ENCODE measurements at regions not wholly inside any gene's neighbourhood (a gene's known extent, or its start where the extent isn't known, plus 50 kb on each side); places are given as distances from the start of the nearest gene placed in this dataset.

DNA sequence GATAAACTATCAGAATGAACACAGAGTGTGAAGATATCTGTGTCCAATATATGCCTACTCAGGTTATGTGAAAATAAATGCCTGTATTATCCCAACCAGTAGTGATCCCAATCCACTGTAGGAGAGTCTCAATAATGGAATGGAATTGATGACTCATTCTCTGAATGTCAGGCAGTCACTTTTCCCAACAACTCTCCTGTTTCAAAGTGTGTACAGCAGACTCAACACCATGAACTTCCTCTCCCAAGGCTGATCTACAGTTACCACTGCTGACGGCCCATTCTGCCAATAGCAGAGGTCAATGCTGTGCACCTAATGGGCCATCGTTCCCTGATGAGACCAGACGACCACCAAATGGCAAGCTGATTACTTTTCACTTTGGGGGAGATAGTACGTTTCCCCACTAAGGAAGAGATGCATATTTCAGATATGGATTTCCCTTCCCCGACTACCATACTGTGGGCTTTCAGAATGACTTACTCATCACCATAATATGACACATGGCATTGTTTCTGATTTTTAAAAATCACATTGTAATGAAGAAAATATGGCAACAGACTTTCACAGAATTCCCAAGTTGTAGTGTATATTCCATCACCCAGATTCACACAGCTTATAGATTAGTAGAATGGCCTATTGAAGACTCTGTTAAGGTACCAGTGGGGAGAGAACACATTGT is 601.7 kb upstream of the VRK2 start:
- Histone ChIP-seq H3K9me3 (no peaks in the 10 kb centered on the region), H3K36me3 (ENCODE audit: control insufficient read depth, insufficient read depth, low read length) (no peaks in the 10 kb centered on the region), H3K27me3 (replicated peaks; ENCODE audit: control insufficient read depth, insufficient read depth, low read length) (no peaks in the 10 kb centered on the region), H3K4me3 (ENCODE audit: low read depth, low read length) (no peak overlapping the region), H3K4me1 (peaks cover 3% of the 10 kb centered on the region; the same call in 1 of the 2 replicates)
- BruUV-seq (replicated peaks) = no TSS peak
- Mint-ChIP-seq H3K36me3 (ENCODE audit: insufficient read depth, unreplicated experiment) (no peaks in the 10 kb centered on the region), H3K4me3 (ENCODE audit: unreplicated experiment) (no peak overlapping the region), H3K4me1 (ENCODE audit: low read depth, unreplicated experiment) (peaks cover 2% of the 10 kb centered on the region), H3K27me3 (ENCODE audit: insufficient read depth, unreplicated experiment) (peaks cover under 1% of the 10 kb centered on the region), H3K27ac (ENCODE audit: unreplicated experiment) (no peak overlapping the region), H3K9me3 (ENCODE audit: unreplicated experiment) (no peaks in the 10 kb centered on the region)
- ChIA-PET CTCF (no interaction called here), POLR2A (no interaction called here)
- intact Hi-C loops (cut with micrococcal nuclease; ENCODE audit: unreplicated experiment) = no loop called here
- DNase-seq = no peak
- TF ChIP-seq, protein P1, sequence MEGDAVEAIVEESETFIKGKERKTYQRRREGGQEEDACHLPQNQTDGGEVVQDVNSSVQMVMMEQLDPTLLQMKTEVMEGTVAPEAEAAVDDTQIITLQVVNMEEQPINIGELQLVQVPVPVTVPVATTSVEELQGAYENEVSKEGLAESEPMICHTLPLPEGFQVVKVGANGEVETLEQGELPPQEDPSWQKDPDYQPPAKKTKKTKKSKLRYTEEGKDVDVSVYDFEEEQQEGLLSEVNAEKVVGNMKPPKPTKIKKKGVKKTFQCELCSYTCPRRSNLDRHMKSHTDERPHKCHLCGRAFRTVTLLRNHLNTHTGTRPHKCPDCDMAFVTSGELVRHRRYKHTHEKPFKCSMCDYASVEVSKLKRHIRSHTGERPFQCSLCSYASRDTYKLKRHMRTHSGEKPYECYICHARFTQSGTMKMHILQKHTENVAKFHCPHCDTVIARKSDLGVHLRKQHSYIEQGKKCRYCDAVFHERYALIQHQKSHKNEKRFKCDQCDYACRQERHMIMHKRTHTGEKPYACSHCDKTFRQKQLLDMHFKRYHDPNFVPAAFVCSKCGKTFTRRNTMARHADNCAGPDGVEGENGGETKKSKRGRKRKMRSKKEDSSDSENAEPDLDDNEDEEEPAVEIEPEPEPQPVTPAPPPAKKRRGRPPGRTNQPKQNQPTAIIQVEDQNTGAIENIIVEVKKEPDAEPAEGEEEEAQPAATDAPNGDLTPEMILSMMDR (IDR thresholded peaks at IDR 0.05; ENCODE audit: insufficient read depth in 1 of 2, low read depth in 1 of 2, low read length in 1 of 2, severe bottlenecking in 1 of 2, unreplicated experiment in 1 of 2) = no peak

DNA sequence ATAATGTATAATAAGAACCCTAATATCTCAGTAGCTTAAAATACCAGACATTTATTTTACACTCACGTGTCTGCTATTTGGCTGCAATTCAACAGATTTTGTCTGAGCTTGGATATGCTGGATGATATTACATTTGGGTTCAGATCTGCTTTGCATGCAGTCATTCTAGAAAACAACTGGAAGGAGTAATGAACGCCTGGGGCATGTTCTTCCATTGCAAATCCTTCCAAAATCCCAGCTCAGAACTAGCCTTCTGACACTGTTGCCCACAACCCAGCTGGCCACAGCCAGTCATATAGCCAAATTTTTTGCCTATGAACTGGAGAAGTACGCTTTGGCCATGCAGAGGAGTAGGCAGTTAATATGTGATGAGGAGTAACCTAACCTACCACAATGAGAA is 597.8 kb upstream of the VRK2 start:
- Histone ChIP-seq H3K4me3 (ENCODE audit: low read depth, low read length) (no peak overlapping the region), H3K36me3 (ENCODE audit: control insufficient read depth, insufficient read depth, low read length) (no peaks in the 10 kb centered on the region), H3K9me3 (no peaks in the 10 kb centered on the region), H3K27me3 (replicated peaks; ENCODE audit: control insufficient read depth, insufficient read depth, low read length) (no peaks in the 10 kb centered on the region), H3K4me1 (peaks cover 9% of the 10 kb centered on the region; the same call in 1 of the 2 replicates)
- POLR2A ChIA-PET = no interaction called here
- no peaks in the 10 kb centered on the region for H3K9me3 Mint-ChIP-seq (ENCODE audit: unreplicated experiment)
- CTCF ChIA-PET = no interaction called here
- TF ChIP-seq, protein P1 (IDR thresholded peaks at IDR 0.05; ENCODE audit: insufficient read depth in 1 of 2, low read depth in 1 of 2, low read length in 1 of 2, severe bottlenecking in 1 of 2, unreplicated experiment in 1 of 2) = no peak
- H3K4me3 Mint-ChIP-seq (ENCODE audit: unreplicated experiment) = no peak overlapping the region
- no peaks in the 10 kb centered on the region for H3K36me3 Mint-ChIP-seq (ENCODE audit: insufficient read depth, unreplicated experiment)
- H3K4me1 Mint-ChIP-seq (ENCODE audit: low read depth, unreplicated experiment) = peaks cover 8% of the 10 kb centered on the region
- H3K27me3 Mint-ChIP-seq (ENCODE audit: insufficient read depth, unreplicated experiment) = peaks cover 4% of the 10 kb centered on the region
- DNase-seq = no peak
- no peak overlapping the region for H3K27ac Mint-ChIP-seq (ENCODE audit: unreplicated experiment)
- intact Hi-C loops (cut with micrococcal nuclease; ENCODE audit: unreplicated experiment) = no loop called here
- no TSS peak for BruUV-seq (replicated peaks)

DNA sequence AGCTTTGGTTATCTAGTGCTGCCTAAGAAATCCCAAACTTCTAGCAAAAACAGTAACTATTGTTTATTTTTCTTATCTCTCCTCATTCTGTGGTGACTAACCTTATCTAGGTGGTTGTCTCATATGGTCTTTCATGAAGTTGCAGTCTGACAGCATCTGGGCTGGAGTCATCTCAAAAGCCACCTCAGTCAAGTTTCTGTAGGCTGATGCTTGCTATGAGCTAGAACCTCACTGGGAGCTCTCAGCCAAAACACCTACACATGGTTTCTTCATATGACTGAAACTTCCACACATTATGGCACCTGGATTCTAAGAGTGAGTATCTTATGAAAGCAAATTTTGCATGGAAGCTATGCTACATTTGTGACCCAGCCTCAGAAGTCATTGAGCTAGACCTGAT is 596.4 kb upstream of the VRK2 start:
- TF ChIP-seq, protein P1 (IDR thresholded peaks at IDR 0.05; ENCODE audit: insufficient read depth in 1 of 2, low read depth in 1 of 2, low read length in 1 of 2, severe bottlenecking in 1 of 2, unreplicated experiment in 1 of 2) = no peak
- Mint-ChIP-seq H3K36me3 (ENCODE audit: insufficient read depth, unreplicated experiment) (no peaks in the 10 kb centered on the region), H3K27ac (ENCODE audit: unreplicated experiment) (no peak overlapping the region), H3K4me1 (ENCODE audit: low read depth, unreplicated experiment) (peaks cover 8% of the 10 kb centered on the region), H3K27me3 (ENCODE audit: insufficient read depth, unreplicated experiment) (peaks cover 4% of the 10 kb centered on the region), H3K9me3 (ENCODE audit: unreplicated experiment) (no peaks in the 10 kb centered on the region), H3K4me3 (ENCODE audit: unreplicated experiment) (no peak overlapping the region)
- no peaks in the 10 kb centered on the region for H3K9me3 ChIP-seq
- intact Hi-C loops (cut with micrococcal nuclease; ENCODE audit: unreplicated experiment) = no loop called here
- no peaks in the 10 kb centered on the region for H3K27me3 ChIP-seq (replicated peaks; ENCODE audit: control insufficient read depth, insufficient read depth, low read length)
- no TSS peak for BruUV-seq (replicated peaks)
- ChIA-PET CTCF (no interaction called here), POLR2A (no interaction called here)
- H3K4me3 ChIP-seq (ENCODE audit: low read depth, low read length) = no peak overlapping the region
- DNase-seq = peak in 1 of 2 experiments; percentile 5
- H3K36me3 ChIP-seq (ENCODE audit: control insufficient read depth, insufficient read depth, low read length) = no peaks in the 10 kb centered on the region
- peaks cover 9% of the 10 kb centered on the region; the same call in 1 of the 2 replicates for H3K4me1 ChIP-seq

All from Caco-2 (cell line).